ENCODE measurements at regions not wholly inside any gene's neighbourhood (a gene's known extent, or its start where the extent isn't known, plus 50 kb on each side); places are given as distances from the start of the nearest gene placed in this dataset.

- Histone ChIP-seq H3K4me1 (ENCODE audit: control insufficient read depth, insufficient read depth, low read length, unreplicated experiment) (peaks cover 2% of the 10 kb centered on the region), H3K27me3 (ENCODE audit: insufficient read depth, low read length) (no peaks in the 10 kb centered on the region), H3K36me3 (ENCODE audit: insufficient read depth, low read length) (no peaks in the 10 kb centered on the region), H3K79me2 (ENCODE audit: control insufficient read depth, insufficient read depth, low read length, unreplicated experiment) (no peaks in the 10 kb centered on the region), H2AFZ (ENCODE audit: low read length, unreplicated experiment) (no peak overlapping the region), H3K27ac (ENCODE audit: low read depth, low read length) (no peak overlapping the region), H3K4me3 (ENCODE audit: low read depth, low read length) (no peak overlapping the region)
Measured at GRCh38 chr13:26977541-26977940, 194.1 kb downstream of the USP12 start.

- no peaks in the 10 kb centered on the region for H3K27me3 ChIP-seq (ENCODE audit: insufficient read depth, low read length)
- no peak overlapping the region for H3K27ac ChIP-seq (ENCODE audit: low read depth, low read length)
- no peaks in the 10 kb centered on the region for H3K79me2 ChIP-seq (ENCODE audit: control insufficient read depth, insufficient read depth, low read length, unreplicated experiment)
- no peaks in the 10 kb centered on the region for H3K4me1 ChIP-seq (ENCODE audit: control insufficient read depth, insufficient read depth, low read length, unreplicated experiment)
- no peak overlapping the region for H2AFZ ChIP-seq (ENCODE audit: low read length, unreplicated experiment)
- no peaks in the 10 kb centered on the region for H3K36me3 ChIP-seq (ENCODE audit: insufficient read depth, low read length)
- H3K4me3 ChIP-seq (ENCODE audit: low read depth, low read length) = no peak overlapping the region
Measured at GRCh38 chr13:26976313-26976712, 195.3 kb downstream of the USP12 start.

- no peaks in the 10 kb centered on the region for H3K79me2 ChIP-seq (ENCODE audit: control insufficient read depth, insufficient read depth, low read length, unreplicated experiment)
Measured at GRCh38 chr13:26973946-26974345, 197.7 kb downstream of the USP12 start.

GRCh38 chr13:26973295-26973694, 198.3 kb downstream of the USP12 start:
- Histone ChIP-seq H3K27me3 (ENCODE audit: insufficient read depth, low read length) (no peaks in the 10 kb centered on the region), H2AFZ (ENCODE audit: low read length, unreplicated experiment) (no peak overlapping the region), H3K36me3 (ENCODE audit: insufficient read depth, low read length) (no peaks in the 10 kb centered on the region), H3K79me2 (ENCODE audit: control insufficient read depth, insufficient read depth, low read length, unreplicated experiment) (no peaks in the 10 kb centered on the region), H3K27ac (ENCODE audit: low read depth, low read length) (no peak overlapping the region), H3K4me1 (ENCODE audit: control insufficient read depth, insufficient read depth, low read length, unreplicated experiment) (peaks cover 10% of the 10 kb centered on the region), H3K4me3 (ENCODE audit: low read depth, low read length) (no peak overlapping the region)

More at GRCh38 chr13:26973946-26974345, 197.7 kb downstream of the USP12 start:
- Histone ChIP-seq H3K27ac (ENCODE audit: low read depth, low read length) (no peak overlapping the region), H3K36me3 (ENCODE audit: insufficient read depth, low read length) (no peaks in the 10 kb centered on the region), H3K27me3 (ENCODE audit: insufficient read depth, low read length) (no peaks in the 10 kb centered on the region), H2AFZ (ENCODE audit: low read length, unreplicated experiment) (no peak overlapping the region), H3K4me1 (ENCODE audit: control insufficient read depth, insufficient read depth, low read length, unreplicated experiment) (peaks cover 6% of the 10 kb centered on the region), H3K4me3 (ENCODE audit: low read depth, low read length) (no peak overlapping the region)

GRCh38 chr13:26971990-26972887, 199.4 kb downstream of the USP12 start:
- H3K36me3 ChIP-seq (ENCODE audit: insufficient read depth, low read length) = no peaks in the 10 kb centered on the region
- no peak overlapping the region for H3K27ac ChIP-seq (ENCODE audit: low read depth, low read length)
- no peaks in the 10 kb centered on the region for H3K79me2 ChIP-seq (ENCODE audit: control insufficient read depth, insufficient read depth, low read length, unreplicated experiment)
- no peaks in the 10 kb centered on the region for H3K27me3 ChIP-seq (ENCODE audit: insufficient read depth, low read length)
- no peak overlapping the region for H2AFZ ChIP-seq (ENCODE audit: low read length, unreplicated experiment)
- no peak overlapping the region for H3K4me3 ChIP-seq (ENCODE audit: low read depth, low read length)
- H3K4me1 ChIP-seq (ENCODE audit: control insufficient read depth, insufficient read depth, low read length, unreplicated experiment) = peaks cover 10% of the 10 kb centered on the region

DNA sequence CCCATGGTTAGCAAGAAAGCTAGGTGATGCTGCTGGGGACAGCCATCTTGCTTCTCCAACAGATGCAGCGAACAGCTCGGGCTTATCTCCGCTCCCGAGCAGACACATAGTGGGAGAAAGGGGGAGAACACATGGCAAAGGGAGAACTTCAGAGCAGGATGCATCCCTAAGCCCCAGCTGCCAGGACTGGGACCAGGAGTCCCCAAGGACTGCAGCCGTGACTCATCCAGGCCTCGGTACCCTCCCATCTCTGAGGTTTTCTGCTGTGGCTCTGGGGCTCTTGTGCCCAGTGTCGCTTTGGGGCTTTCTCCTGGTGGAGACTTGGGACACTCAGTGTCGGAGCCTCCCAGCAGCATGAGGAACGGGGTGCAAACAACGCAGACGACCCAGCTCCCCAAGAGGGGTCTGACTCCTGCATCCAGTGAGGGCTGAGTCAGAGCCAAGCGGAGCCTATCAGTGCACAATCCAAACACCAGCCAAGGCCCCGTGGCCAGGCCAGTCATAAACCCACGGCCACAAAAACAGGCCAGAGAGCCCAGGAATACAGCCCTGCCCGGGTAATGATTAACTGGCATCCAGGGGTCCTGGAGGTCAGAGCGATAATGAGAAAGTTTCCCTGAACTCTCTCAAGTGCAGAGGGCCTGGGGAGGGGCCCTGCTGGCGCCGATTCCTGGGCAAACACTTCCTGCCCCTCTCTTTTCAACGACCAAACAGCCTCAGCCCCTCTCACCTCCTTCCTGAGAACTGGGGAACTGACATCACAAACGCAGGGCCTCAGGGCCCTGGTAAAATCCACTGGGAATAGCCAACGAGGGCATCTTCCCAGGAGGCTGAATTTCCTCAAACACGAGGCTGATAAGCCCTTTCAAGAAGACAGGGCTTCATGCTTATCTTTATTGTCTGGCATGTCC, 202.9 kb downstream of the USP12 start:
- Histone ChIP-seq H3K4me1 (ENCODE audit: control insufficient read depth, insufficient read depth, low read length, unreplicated experiment) (peaks cover 29% of the 10 kb centered on the region), H3K79me2 (ENCODE audit: control insufficient read depth, insufficient read depth, low read length, unreplicated experiment) (no peaks in the 10 kb centered on the region), H3K4me3 (ENCODE audit: low read depth, low read length) (no peak overlapping the region), H2AFZ (ENCODE audit: low read length, unreplicated experiment) (peak overlapping the region; percentile 62), H3K27ac (ENCODE audit: low read depth, low read length) (no peak overlapping the region), H3K36me3 (ENCODE audit: insufficient read depth, low read length) (no peaks in the 10 kb centered on the region), H3K27me3 (ENCODE audit: insufficient read depth, low read length) (no peaks in the 10 kb centered on the region)

- H3K27me3 ChIP-seq (ENCODE audit: insufficient read depth, low read length) = no peaks in the 10 kb centered on the region
- no peak overlapping the region for H2AFZ ChIP-seq (ENCODE audit: low read length, unreplicated experiment)
- peaks cover 29% of the 10 kb centered on the region for H3K4me1 ChIP-seq (ENCODE audit: control insufficient read depth, insufficient read depth, low read length, unreplicated experiment)
- no peak overlapping the region for H3K27ac ChIP-seq (ENCODE audit: low read depth, low read length)
- H3K36me3 ChIP-seq (ENCODE audit: insufficient read depth, low read length) = no peaks in the 10 kb centered on the region
- no peak overlapping the region for H3K4me3 ChIP-seq (ENCODE audit: low read depth, low read length)
- H3K79me2 ChIP-seq (ENCODE audit: control insufficient read depth, insufficient read depth, low read length, unreplicated experiment) = no peaks in the 10 kb centered on the region
Measured at GRCh38 chr13:26967119-26968038, 204.2 kb downstream of the USP12 start.

DNA sequence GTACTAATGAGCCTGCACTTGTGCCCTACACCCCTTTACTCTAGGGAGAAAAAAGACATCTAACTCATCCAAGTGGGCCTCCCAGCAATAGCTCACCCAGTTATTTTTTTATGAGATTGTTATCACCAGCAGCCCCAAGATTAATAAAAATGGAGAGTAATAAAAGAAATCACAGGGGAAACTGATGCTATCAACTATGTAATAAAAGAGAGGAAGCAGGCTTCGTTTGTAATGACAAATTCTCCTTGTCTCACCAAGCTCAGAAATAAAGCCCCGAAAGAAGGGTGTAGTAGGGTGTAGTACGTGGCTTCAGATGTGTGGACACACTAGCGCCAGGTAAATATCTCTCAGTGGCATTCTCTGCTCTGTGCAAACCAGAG, 204.9 kb downstream of the USP12 start:
- no peaks in the 10 kb centered on the region for H3K27me3 ChIP-seq (ENCODE audit: insufficient read depth, low read length)
- H3K79me2 ChIP-seq (ENCODE audit: control insufficient read depth, insufficient read depth, low read length, unreplicated experiment) = no peaks in the 10 kb centered on the region
- H3K27ac ChIP-seq (ENCODE audit: low read depth, low read length) = no peak overlapping the region
- no peaks in the 10 kb centered on the region for H3K36me3 ChIP-seq (ENCODE audit: insufficient read depth, low read length)
- no peak overlapping the region for H3K4me3 ChIP-seq (ENCODE audit: low read depth, low read length)
- peaks cover 29% of the 10 kb centered on the region for H3K4me1 ChIP-seq (ENCODE audit: control insufficient read depth, insufficient read depth, low read length, unreplicated experiment)
- H2AFZ ChIP-seq (ENCODE audit: low read length, unreplicated experiment) = no peak overlapping the region

DNA sequence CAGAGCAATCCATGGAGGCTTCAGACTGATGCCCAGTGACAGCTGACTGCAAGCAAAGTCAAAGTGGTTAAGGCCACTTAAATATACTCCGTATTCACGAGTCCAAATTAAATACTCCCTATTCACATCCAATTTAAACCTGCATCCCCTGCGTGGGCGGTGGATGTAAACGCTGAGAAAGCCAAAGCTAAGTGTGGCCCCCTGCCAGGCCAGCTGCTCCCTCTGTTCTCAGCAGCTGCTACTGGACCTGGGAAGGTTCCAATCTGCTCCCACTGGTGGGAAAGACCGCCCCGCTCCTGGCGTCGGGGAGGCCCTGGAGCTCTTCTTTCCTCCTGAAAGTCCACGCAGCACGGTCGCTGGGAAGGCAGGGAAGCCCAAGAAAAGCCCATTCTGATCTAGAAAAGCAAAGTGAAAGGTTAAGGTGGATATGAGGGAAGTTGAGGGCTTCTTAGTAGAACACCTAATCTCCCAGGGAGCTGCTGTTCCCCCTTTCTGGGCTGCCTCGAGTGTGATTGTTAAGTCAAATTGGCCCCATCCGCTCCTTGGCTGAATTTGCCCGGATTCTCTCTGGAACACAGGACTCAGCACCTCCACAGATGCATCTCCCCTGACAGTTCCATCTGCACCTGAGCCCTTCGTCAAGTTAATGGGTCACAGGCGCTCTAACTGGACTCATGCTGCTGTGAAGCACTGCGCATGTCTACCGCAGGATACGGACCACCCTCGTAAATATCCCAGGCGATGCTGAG, 205.5 kb downstream of the USP12 start:
- H3K27me3 ChIP-seq (ENCODE audit: insufficient read depth, low read length) = no peaks in the 10 kb centered on the region
- H3K4me3 ChIP-seq (ENCODE audit: low read depth, low read length) = no peak overlapping the region
- no peaks in the 10 kb centered on the region for H3K79me2 ChIP-seq (ENCODE audit: control insufficient read depth, insufficient read depth, low read length, unreplicated experiment)
- peaks cover 29% of the 10 kb centered on the region for H3K4me1 ChIP-seq (ENCODE audit: control insufficient read depth, insufficient read depth, low read length, unreplicated experiment)
- H2AFZ ChIP-seq (ENCODE audit: low read length, unreplicated experiment) = no peak overlapping the region
- no peaks in the 10 kb centered on the region for H3K36me3 ChIP-seq (ENCODE audit: insufficient read depth, low read length)
- H3K27ac ChIP-seq (ENCODE audit: low read depth, low read length) = no peak overlapping the region

Measured in ACC112 (cell line).